HUES6 (cell line): ENCODE measurements at regions not wholly inside any gene's neighbourhood (a gene's known extent, or its start where the extent isn't known, plus 50 kb on each side); places are given as distances from the start of the nearest gene placed in this dataset.

Experiments
- H3K27ac ChIP-seq: 2 replicates; pipeline ENCODE4 v1.7.0; 2013; ENCODE audit warnings: low read depth, mild to moderate bottlenecking, low read length, inconsistent platforms
- H3K27me3 ChIP-seq: 2 replicates; pipeline ENCODE4 v1.6.1; 2013; ENCODE audit warnings: low read length; ENCODE audit not compliant: control insufficient read depth, insufficient read depth
- H3K36me3 ChIP-seq: 2 replicates; pipeline ENCODE4 v1.6.1; 2013; ENCODE audit warnings: low read length; ENCODE audit not compliant: control insufficient read depth, insufficient read depth
- H3K4me1 ChIP-seq: 2 replicates; pipeline ENCODE4 v1.6.1; 2013; ENCODE audit warnings: low read length; ENCODE audit not compliant: control insufficient read depth, insufficient read depth
- H3K4me3 ChIP-seq: 2 replicates; pipeline ENCODE4 v1.5.1; 2013; ENCODE audit warnings: low read depth, low read length
- H3K9ac ChIP-seq: one replicate; pipeline ENCODE4 v1.6.1; 2013; ENCODE audit warnings: mild to moderate bottlenecking, low read length
- H3K9me3 ChIP-seq: 2 replicates; pipeline ENCODE4 v1.6.1; 2013; ENCODE audit warnings: low read depth, low read length; ENCODE audit not compliant: control insufficient read depth, insufficient read depth

DNA sequence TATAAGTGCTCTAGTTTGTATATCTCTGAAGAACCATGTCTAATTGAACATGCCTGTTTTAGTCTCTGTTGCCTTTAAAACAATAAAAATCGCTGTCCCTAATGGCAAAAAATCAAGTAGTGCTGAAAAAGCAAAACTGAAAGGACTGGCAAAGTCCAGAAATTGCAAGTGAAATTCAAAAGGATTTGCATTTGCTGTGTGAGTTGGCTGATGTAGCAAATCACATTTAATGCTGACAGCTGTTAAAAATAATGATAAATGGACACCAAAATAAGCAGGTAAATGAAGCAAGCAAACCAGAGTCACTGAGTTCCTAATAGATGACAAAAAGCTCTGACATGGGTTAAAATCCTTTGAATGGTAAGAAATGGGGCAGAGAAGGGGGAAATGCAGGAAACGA lies 874.1 kb downstream of the GRM8 start:
- no peaks in the 10 kb centered on the region for H3K36me3 ChIP-seq
- no peaks in the 10 kb centered on the region for H3K9me3 ChIP-seq
- no peaks in the 10 kb centered on the region for H3K4me1 ChIP-seq
- H3K27me3 ChIP-seq, result no peaks in the 10 kb centered on the region
- no peak overlapping the region for H3K9ac ChIP-seq
- H3K27ac ChIP-seq, result no peak overlapping the region
- no peak overlapping the region for H3K4me3 ChIP-seq

DNA sequence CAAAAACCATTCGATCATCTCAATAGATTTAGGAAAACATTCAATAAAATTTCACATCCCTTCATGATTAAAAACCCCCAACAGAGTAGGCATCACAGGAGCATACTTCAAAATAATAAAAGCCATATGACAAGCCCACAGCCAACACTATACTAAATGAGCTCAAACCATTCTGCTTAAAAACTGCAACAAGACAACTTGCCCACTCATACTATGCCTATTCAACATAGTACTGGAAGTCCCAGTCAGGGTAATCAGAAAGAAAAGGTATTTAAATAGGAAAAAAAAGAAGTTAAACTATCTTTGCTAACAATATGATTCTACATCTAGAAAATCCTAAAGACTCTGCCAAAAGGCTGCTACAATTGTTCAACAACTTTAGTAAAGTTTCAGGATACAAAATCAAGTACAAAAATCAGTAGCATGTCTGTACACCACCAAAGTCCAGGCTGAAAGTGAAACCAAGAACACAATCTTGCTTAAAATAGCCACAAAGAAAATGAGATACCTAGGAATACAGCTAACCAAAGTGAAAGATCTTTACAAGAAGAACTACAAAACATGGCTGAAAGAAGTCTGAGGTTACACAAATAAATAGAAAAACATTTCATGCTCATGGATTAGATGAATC lies 882.6 kb downstream of the GRM8 start:
- Histone ChIP-seq H3K27me3 (no peaks in the 10 kb centered on the region), H3K4me1 (no peaks in the 10 kb centered on the region), H3K27ac (no peak overlapping the region), H3K9ac (no peak overlapping the region), H3K36me3 (no peaks in the 10 kb centered on the region), H3K4me3 (no peak overlapping the region), H3K9me3 (no peaks in the 10 kb centered on the region)

DNA sequence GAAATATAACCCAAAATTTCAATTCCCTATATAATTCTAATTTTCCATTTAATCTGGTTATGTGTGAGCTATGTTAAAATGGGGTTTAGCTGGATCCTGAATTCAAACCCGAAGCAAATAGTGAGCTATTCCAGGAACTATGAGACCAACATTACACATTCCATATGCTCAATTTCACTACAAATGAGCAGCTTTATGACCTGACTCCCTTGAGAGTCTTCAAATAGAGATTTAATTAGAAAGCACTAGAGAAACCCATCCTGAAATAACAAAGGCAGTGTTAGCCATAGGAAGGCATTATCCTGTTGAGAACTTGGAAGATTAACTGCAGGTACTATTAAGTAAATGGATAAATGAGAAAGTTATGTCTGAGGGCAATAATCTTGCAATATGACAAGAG lies 890.0 kb downstream of the GRM8 start:
- Histone ChIP-seq H3K9ac (no peak overlapping the region), H3K4me1 (no peaks in the 10 kb centered on the region), H3K9me3 (no peaks in the 10 kb centered on the region), H3K4me3 (no peak overlapping the region), H3K27me3 (no peaks in the 10 kb centered on the region), H3K36me3 (no peaks in the 10 kb centered on the region), H3K27ac (no peak overlapping the region)

DNA sequence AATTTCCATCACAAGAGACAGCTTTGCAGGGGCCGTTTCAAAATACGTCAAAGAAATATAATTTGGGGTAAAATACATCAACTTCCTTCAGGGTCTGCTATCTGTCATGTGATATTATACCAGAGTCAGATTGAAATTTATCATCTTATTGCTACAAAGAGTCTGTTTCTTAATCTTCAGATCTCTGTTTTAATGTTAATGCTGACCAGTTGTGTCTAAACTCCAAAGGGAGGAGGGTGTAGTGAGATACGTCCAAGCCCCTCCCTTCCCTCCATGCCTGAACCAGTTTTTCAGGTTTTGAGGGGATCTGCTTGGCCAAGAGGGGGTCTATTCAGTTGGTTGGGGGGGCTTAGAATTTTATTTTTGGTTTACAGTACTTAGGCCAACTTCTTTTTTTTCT lies 891.6 kb downstream of the GRM8 start:
- Histone ChIP-seq H3K27ac (no peak overlapping the region), H3K4me1 (no peaks in the 10 kb centered on the region)

DNA sequence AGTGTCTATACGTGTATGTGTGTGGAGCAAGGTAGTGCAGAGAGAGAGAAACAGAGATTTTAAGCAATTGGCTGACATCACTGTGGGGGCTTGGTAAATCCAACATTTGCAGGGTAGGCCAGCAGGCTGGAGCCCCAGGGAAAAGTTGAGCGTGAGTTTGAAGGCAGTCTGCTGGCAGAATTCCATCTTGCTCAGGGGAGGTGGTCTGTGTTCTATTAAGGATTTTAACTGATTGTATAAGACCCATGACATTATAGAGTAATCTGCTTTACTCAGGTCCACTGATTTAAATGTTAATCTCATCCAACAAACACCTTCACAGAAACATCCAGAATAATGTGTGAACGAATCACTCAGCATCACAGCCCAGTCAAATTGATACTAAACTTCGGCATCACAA lies 912.9 kb downstream of the GRM8 start:
- Histone ChIP-seq H3K27ac (no peak overlapping the region), H3K9me3 (no peaks in the 10 kb centered on the region), H3K4me1 (no peaks in the 10 kb centered on the region), H3K27me3 (no peaks in the 10 kb centered on the region), H3K9ac (no peak overlapping the region), H3K4me3 (no peak overlapping the region), H3K36me3 (no peaks in the 10 kb centered on the region)

More for the DNA sequence above, 891.6 kb downstream of the GRM8 start:
- Histone ChIP-seq H3K4me3 (no peak overlapping the region), H3K9me3 (no peaks in the 10 kb centered on the region), H3K27me3 (no peaks in the 10 kb centered on the region), H3K36me3 (no peaks in the 10 kb centered on the region), H3K9ac (no peak overlapping the region)

DNA sequence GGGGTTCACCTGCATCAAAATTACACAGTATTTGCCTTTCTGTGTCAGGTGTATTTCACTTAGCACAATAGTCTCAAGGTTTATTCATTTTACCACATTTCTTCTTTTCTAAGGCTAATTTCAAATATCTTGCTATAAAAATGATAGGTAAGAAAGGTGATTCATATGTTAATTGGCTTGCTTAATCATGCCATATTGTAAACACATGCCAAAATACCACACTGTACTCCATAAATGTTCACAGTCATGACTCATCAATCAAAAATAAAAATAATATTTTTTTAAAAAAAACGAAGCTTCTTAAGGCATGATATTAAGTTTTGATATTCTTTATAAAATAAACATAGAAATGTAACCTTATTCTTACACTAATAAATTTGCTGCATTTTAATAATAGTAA lies 947.1 kb downstream of the GRM8 start:
- no peaks in the 10 kb centered on the region for H3K9me3 ChIP-seq
- no peaks in the 10 kb centered on the region for H3K36me3 ChIP-seq
- H3K27me3 ChIP-seq, result no peaks in the 10 kb centered on the region
- no peak overlapping the region for H3K9ac ChIP-seq
- H3K4me3 ChIP-seq, result no peak overlapping the region
- H3K27ac ChIP-seq, result no peak overlapping the region
- H3K4me1 ChIP-seq, result no peaks in the 10 kb centered on the region

DNA sequence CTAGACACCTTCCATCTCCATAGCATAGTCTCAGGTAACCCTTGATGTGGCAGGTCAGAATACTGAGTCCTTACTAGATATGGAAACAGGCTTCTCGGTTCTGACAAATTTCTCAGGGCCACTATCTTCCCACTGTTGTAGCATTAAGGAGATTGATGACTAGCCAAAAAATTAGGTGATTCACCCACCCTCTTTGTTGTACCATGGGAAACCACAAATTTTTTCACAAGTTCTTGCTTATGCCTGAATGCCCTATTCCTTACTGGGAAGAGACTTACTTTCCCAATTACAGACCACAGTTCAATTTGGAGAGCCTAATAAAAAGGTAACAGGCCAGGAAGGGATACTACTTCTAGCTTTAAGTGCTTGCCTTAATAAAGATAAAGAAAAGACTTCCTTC lies 948.8 kb downstream of the GRM8 start:
- no peak overlapping the region for H3K27ac ChIP-seq
- no peaks in the 10 kb centered on the region for H3K9me3 ChIP-seq
- no peaks in the 10 kb centered on the region for H3K4me1 ChIP-seq
- no peak overlapping the region for H3K9ac ChIP-seq
- H3K27me3 ChIP-seq, result no peaks in the 10 kb centered on the region
- H3K4me3 ChIP-seq, result no peak overlapping the region
- no peaks in the 10 kb centered on the region for H3K36me3 ChIP-seq

DNA sequence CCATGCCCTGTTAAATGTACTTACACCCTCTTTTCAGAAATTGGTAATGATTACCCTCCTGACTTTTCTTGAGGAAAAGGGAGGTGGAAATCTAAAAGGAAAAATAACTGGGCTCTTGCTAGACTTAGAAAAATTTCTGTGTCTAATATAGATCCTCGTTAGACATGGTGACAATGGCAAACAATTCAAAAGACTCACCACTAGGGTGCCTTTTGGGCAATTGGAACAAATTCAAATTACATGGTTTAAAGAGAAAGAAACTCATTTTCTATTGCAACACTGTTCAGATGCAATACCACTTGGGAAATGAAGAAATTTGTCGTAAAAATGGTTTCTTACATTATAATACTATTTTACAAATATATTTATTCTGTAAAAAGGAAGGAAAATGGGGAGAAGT lies 950.1 kb downstream of the GRM8 start:
- no peak overlapping the region for H3K27ac ChIP-seq
- H3K27me3 ChIP-seq, result no peaks in the 10 kb centered on the region
- no peak overlapping the region for H3K9ac ChIP-seq
- no peaks in the 10 kb centered on the region for H3K9me3 ChIP-seq
- H3K36me3 ChIP-seq, result no peaks in the 10 kb centered on the region
- no peak overlapping the region for H3K4me3 ChIP-seq
- no peaks in the 10 kb centered on the region for H3K4me1 ChIP-seq

DNA sequence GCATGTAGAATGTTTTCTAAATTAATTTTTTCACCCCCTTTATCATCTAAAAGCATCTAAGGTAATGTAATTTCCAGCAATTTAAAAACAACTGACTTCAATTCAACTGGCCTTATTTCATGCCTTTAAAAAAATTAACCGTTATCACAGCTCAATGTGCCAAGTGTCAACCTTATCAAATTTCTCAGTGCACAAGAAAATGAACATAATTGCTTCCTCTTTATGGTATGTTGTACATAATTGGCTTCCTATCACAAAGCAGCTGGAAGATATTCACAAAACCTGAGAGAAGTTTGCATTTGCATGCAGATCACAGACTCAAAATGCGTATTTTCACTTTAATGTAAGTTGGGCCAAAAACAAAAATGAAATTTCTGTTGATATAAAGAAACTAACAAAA lies 966.4 kb downstream of the GRM8 start:
- H3K9me3 ChIP-seq, result no peaks in the 10 kb centered on the region
- H3K27ac ChIP-seq, result no peak overlapping the region
- H3K4me3 ChIP-seq, result no peak overlapping the region
- no peaks in the 10 kb centered on the region for H3K4me1 ChIP-seq
- no peak overlapping the region for H3K9ac ChIP-seq
- H3K27me3 ChIP-seq, result no peaks in the 10 kb centered on the region
- H3K36me3 ChIP-seq, result no peaks in the 10 kb centered on the region

DNA sequence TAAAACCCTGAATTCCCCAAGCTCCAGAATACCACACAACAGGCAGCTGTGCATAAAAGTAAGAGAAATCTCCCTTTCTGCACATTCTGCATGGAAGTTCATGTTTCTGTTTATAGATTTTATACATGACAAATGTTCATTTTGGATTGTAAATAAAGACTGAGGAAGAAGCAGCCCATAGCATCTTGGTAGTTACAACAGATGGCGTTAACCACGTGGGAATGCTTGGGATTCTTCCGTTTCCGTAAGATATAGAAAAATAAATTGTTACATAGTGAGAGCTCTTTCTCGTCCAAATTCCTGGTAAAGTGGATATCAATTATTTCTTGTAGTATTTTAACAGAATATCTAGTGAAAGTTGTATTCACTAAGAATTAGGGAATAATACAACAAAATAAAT lies 1016.5 kb downstream of the GRM8 start:
- Histone ChIP-seq H3K4me3 (no peak overlapping the region), H3K36me3 (no peaks in the 10 kb centered on the region), H3K27me3 (peaks cover 34% of the 10 kb centered on the region), H3K27ac (no peak overlapping the region), H3K9ac (no peak overlapping the region), H3K4me1 (no peaks in the 10 kb centered on the region), H3K9me3 (peaks cover 4% of the 10 kb centered on the region)

DNA sequence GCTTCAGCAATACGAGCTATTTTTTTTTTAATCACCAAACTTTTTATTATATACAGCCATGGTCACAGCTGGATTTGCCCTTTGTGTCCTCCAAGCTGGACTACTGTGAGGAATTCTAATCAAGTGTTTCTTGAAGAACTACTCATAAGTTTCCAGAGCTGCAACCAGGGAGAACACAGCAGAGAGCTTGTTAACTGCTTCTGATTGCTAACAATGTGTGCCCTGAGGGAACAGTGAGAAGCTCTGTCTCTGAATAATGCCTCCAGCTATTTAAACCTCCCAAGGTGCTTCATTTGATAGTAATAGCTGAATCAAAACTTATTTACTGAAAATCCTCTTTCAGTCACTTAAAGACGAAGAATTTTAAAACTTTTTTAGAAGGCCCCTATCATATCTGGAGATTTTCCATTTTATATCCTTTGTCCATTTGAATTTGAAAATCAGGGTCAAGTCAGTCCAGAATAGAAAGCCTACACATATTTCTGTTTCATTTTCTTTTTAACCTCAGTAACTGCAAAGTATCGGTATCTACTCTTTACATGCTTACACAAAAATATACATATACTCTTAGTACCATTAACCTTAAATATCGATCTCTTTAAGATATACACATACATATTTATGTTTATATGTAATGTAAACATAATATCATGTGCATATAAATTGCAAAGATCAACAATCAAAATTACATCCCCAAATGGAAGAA lies 1024.2 kb downstream of the GRM8 start:
- no peak overlapping the region for H3K27ac ChIP-seq
- no peaks in the 10 kb centered on the region for H3K4me1 ChIP-seq
- H3K9ac ChIP-seq, result no peak overlapping the region
- H3K27me3 ChIP-seq, result peaks cover 14% of the 10 kb centered on the region
- no peak overlapping the region for H3K4me3 ChIP-seq
- H3K36me3 ChIP-seq, result no peaks in the 10 kb centered on the region
- H3K9me3 ChIP-seq, result 0 out of 2 replicates have a peak, but pooled peaks cover 3% of the 10 kb centered on the region
